GM18499 (cell line): ENCODE measurements at regions not wholly inside any gene's neighbourhood (a gene's known extent, or its start where the extent isn't known, plus 50 kb on each side); places are given as distances from the start of the nearest gene placed in this dataset.
"Not testable (repeated sequence)": the region's sequence is repeated elsewhere in the genome, so short reads cannot be mapped to it uniquely, and the experiment has no call there.

ENCODE experiments used
- ATAC-seq: cut with Tn5 transposase; IDR thresholded peaks from one replicate; pipeline ENCODE4 v1.9.1; 2021; ENCODE audit warnings: moderate number of reproducible peaks; ENCODE audit not compliant: insufficient read depth, unreplicated experiment

DNA sequence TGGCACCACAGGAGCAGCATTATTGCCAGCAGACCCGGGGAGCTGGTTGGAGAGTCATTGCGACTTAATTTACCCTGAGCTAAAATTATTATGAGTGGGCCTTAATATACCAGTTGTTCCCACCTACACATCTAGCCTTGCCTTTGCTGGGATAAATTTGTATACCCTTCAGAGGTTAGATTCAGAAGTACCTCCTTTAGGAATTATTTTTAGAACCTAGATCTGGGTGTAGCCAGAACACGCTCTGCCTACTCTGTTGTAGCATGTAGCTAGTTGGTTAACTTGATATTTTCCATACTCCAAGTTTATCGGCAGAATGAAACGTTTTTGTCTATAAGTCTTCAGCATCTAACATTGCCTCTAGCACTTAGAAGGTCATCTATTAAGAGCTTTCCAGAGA lies 65.5 kb upstream of the SEC22B start:
- not testable (repeated sequence) for ATAC-seq

DNA sequence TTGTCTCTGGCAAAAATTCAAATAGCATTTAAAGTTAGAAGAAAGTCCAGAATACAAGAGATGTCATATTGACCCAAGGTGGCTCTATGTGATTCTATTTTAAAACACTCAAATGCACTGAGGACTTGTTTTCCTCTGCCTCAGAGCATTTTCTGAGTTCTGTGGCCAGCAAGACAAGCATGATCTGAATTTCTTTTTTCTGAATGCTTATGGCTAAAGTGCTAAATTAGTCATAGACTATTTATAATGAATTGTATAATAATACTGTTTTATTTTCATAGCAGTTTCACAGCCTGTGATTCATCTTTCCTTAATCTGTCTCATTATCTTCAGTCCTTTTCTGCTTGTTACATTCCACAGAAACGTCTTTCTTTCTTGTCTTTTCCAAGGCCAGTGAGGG lies 63.9 kb upstream of the SEC22B start:
- not testable (repeated sequence) for ATAC-seq

GRCh38 chr1:120239351-120239750 lies 63.0 kb upstream of the SEC22B start:
- not testable (repeated sequence) for ATAC-seq

DNA sequence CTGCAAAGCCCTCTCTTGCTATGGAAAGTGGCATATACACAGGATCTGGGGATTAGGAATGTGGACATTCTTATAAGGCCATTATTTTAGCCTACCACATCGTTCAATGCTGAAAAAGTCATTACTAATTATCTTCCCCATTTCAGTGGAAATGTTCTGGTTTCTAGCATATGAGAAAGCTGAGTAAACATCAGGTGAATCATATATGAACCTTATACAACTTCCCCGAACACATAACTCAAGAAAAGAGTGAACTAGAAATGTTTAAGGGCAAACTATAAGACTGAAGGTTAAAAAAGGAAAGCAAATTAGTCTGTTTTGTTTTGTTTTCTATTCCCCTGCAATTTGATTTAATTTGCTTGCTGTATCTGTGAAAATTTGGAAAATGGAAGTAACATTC lies 62.5 kb upstream of the SEC22B start:
- ATAC-seq, result not testable (repeated sequence)

DNA sequence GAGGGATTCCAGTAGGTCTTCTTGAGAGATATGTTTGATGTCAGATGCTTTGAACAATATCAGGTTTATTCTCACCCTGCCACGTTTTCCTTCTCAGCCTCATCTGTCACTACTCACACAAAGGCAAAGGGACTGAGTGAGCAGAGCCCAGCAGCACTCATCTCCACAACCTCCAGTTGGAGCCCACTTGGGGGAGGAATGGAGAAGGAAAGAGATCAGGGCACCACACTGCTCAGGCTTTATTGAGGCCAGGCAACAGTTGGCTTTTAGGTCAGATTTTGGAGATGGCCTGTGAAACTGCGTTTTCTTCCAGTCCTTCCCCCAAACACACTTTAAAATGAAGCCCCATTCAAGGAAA lies 57.3 kb upstream of the SEC22B start:
- not testable (repeated sequence) for ATAC-seq

DNA sequence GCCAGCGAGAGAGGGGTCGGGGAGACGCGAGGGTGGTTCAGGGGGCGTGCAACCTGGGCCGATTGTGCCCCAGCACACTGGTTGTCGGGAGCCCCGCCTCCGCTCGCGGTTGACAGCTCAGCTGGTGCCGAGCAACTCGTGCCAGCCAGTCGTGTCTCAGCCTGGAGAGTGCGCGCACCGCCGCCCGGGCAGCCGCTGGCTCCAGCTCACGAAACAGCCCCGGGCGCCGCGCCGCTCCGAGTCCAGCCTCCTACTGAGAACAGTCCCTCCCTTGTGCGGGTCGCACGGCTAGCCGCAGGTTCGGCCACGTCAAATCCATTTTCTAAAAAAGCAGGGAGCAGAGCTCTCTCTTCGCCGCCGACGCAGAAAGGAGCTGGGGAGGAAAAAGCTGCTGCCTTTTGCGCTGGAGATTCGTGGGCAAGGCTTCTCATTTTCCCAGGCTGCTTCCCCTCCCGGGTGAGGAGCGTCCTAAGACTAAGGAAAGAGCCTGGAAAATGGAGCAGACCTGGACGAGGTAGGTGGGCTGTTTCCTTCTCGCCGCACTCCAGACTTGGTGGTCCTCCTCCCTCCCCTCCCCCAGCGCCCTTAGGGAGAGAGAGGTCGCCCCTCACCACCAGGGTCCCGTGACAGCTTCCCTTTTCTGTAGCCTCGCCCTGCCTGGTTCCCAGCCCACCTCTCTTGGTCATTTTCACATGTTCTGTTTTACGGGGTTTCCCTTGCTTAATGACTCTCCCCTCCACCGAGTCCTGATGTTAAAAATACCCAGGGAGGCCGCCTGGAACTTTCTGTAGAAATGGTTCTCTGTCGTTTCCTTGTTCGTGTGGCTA lies 56.7 kb upstream of the SEC22B start:
- not testable (repeated sequence) for ATAC-seq

- ATAC-seq, result not testable (repeated sequence)
Measured at GRCh38 chr1:120229835-120230234, 53.5 kb upstream of the SEC22B start.
